Colonic mucosa (tissue), 4 donors: ENCODE measurements at regions not wholly inside any gene's neighbourhood (a gene's known extent, or its start where the extent isn't known, plus 50 kb on each side); places are given as distances from the start of the nearest gene placed in this dataset.

Experiments
- DNase-seq: peaks from one replicate; pipeline ENCODE4 v3.0.0-alpha.2; 2020
- H3K27ac ChIP-seq: fragments of 200-600 bp; one replicate; pipeline ENCODE4 v1.8.0; 2021
- H3K27me3 ChIP-seq: fragments of 200-600 bp; one replicate; pipeline ENCODE4 v1.8.0; 2021
- H3K36me3 ChIP-seq: fragments of 200-600 bp; one replicate; pipeline ENCODE4 v1.8.0; 2021
- H3K4me1 ChIP-seq: fragments of 200-600 bp; one replicate; pipeline ENCODE4 v1.8.0; 2021; ENCODE audit warnings: mild to moderate bottlenecking
- H3K4me3 ChIP-seq: fragments of 200-600 bp; one replicate; pipeline ENCODE4 v1.8.0; 2021
- H3K9ac ChIP-seq, 2 donors: one replicate each; pipeline ENCODE4 v1.7.0; 2013; ENCODE audit warnings: control low read depth in 2 of 2, low read depth in 2 of 2, low read length in 2 of 2
- H3K9me3 ChIP-seq: fragments of 200-600 bp; one replicate; pipeline ENCODE4 v1.8.0; 2021
- intact Hi-C: fragments of 100-400 bp; cut with DNase I; formaldehyde crosslinking; loops from one replicate; pipeline ENCODE4 v1.14.1; 2022
- TF ChIP-seq, protein P1 (sequence below): fragments of 200-600 bp; IDR thresholded peaks from one replicate; pipeline ENCODE4 v1.8.0; 2022; ENCODE audit warnings: antibody characterized with exemption, mild to moderate bottlenecking
- donor health status: healthy.
- donor health status: DM: no; HTN: no; CAD: no.
- donor health status: DM: no; HTN: no; CAD: no.

DNA sequence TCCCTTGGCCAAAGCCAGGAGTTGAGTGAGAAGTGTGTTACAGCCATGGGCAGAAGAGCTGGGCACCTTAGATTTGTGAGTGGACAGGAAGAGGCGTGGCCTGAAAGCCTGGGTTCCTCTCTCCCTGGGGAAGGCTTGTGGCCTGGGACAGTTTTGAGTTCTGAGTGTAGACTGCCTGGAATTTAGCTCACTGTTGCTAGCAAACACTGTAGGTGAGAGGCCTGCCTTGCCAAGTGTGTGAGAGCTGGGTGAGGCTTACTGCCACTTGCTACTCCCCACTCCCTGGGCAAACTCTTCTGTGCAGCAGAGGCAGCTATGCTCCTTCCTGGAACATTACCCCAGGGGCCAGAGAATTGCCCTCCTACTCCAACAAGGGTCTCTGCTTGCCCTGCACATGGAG lies 150.0 kb upstream of the GALNT5 start:
- H3K36me3 ChIP-seq = no peaks in the 10 kb centered on the region
- no peak for DNase-seq
- no peaks in the 10 kb centered on the region for H3K27me3 ChIP-seq
- no peak overlapping the region for H3K4me3 ChIP-seq
- TF ChIP-seq, protein P1, sequence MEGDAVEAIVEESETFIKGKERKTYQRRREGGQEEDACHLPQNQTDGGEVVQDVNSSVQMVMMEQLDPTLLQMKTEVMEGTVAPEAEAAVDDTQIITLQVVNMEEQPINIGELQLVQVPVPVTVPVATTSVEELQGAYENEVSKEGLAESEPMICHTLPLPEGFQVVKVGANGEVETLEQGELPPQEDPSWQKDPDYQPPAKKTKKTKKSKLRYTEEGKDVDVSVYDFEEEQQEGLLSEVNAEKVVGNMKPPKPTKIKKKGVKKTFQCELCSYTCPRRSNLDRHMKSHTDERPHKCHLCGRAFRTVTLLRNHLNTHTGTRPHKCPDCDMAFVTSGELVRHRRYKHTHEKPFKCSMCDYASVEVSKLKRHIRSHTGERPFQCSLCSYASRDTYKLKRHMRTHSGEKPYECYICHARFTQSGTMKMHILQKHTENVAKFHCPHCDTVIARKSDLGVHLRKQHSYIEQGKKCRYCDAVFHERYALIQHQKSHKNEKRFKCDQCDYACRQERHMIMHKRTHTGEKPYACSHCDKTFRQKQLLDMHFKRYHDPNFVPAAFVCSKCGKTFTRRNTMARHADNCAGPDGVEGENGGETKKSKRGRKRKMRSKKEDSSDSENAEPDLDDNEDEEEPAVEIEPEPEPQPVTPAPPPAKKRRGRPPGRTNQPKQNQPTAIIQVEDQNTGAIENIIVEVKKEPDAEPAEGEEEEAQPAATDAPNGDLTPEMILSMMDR = no peak
- H3K4me1 ChIP-seq = no peaks in the 10 kb centered on the region
- intact Hi-C loops = no loop called here
- H3K27ac ChIP-seq = no peak overlapping the region
- no peak overlapping the region for H3K9ac ChIP-seq
- no peaks in the 10 kb centered on the region for H3K9me3 ChIP-seq

DNA sequence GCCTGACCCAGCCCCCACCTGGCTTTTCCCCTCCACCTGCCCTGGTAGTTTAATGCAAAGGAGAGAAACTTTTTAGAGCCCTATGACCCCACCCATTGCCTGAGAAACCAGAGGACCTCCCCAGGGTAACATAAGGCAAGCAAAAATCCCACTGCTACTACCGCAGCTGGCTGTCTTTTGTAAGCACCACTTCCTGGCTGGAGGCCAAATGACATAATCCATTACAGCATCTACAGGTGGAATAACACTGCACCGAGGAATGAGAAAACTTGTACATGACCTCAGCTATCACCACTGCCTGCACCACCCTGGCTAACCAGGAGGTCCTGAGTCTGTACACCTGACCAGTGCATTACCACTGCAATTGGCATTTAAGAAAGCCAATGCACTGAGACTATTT lies 149.6 kb upstream of the GALNT5 start:
- intact Hi-C loops = no loop called here
- H3K4me3 ChIP-seq = no peak overlapping the region
- H3K27ac ChIP-seq = no peak overlapping the region

DNA sequence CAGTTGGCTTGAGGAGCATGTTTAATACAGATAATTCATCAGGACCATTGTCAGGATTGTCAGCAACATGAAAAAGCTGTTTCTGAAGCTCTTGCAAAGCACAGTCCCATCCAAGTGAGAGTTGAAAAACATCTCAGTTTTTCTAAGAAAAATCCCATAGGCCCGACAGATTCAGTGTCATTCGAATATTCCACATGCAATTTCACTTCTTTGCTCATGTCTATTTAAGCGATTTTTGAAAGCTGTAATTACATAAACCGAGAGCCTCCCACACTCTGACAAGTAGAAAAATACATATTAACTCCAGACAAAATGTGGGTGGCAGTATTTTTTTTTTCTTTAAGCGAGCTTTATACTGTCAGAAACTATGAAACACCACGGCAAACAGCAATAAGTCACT lies 134.7 kb upstream of the GALNT5 start:
- intact Hi-C loops = no loop called here
- no peak for DNase-seq
- TF ChIP-seq, protein P1 = no peak
- H3K27ac ChIP-seq = no peak overlapping the region
- no peaks in the 10 kb centered on the region for H3K4me1 ChIP-seq
- no peaks in the 10 kb centered on the region for H3K27me3 ChIP-seq
- no peak overlapping the region for H3K9ac ChIP-seq
- H3K4me3 ChIP-seq = no peak overlapping the region
- H3K9me3 ChIP-seq = no peaks in the 10 kb centered on the region
- H3K36me3 ChIP-seq = no peaks in the 10 kb centered on the region

More for the DNA sequence above, 149.6 kb upstream of the GALNT5 start:
- Histone ChIP-seq H3K27me3 (no peaks in the 10 kb centered on the region), H3K36me3 (no peaks in the 10 kb centered on the region), H3K4me1 (no peaks in the 10 kb centered on the region), H3K9me3 (no peaks in the 10 kb centered on the region), H3K9ac (no peak overlapping the region)
- TF ChIP-seq, protein P1 = no peak
- DNase-seq = peak; percentile 62

DNA sequence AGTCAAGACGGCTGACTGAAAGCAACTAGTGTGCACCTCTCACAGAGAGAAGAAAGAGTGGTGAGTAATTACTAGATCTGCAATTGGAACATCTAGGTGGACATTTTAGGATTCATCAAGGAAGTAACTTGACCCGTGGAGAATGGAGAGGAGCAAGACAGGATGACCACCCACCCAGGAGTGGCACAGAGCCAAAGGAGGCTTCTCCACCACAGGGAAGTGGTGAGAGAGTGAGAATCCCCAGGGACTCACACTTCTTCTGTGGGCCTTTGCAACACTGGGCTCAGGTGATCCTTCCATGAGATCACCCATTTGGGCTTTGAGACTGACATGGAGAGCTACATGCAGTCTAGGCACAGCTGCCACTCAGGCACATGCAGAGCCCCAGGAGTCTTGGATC lies 132.8 kb upstream of the GALNT5 start:
- no peaks in the 10 kb centered on the region for H3K36me3 ChIP-seq
- TF ChIP-seq, protein P1 = no peak
- H3K27ac ChIP-seq = no peak overlapping the region
- DNase-seq = no peak
- H3K9ac ChIP-seq = no peak overlapping the region
- H3K27me3 ChIP-seq = no peaks in the 10 kb centered on the region
- no peak overlapping the region for H3K4me3 ChIP-seq
- intact Hi-C loops = no loop called here
- H3K9me3 ChIP-seq = no peaks in the 10 kb centered on the region
- H3K4me1 ChIP-seq = no peaks in the 10 kb centered on the region

DNA sequence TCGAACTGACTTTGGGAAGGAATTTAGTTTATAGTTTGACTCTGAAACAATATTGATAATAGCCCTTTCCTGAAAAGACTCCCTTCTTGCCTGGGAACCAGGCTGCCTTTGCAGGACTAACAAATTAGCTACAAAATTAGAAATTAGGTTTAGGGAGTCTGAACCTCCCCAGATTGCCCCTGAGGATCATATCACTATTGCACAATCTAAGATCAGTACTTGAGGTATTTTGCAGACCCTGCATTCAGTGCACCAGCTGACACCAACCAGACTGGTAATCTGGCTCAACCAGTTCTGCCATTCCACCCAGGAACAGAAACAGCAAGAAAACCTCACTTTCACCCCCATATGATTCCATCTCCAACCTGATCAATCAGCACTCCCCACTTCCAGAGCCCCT lies 131.8 kb upstream of the GALNT5 start:
- Histone ChIP-seq H3K36me3 (no peaks in the 10 kb centered on the region), H3K9ac (no peak overlapping the region), H3K27ac (no peak overlapping the region), H3K27me3 (no peaks in the 10 kb centered on the region), H3K4me1 (no peaks in the 10 kb centered on the region), H3K9me3 (no peaks in the 10 kb centered on the region), H3K4me3 (no peak overlapping the region)
- no peak for DNase-seq
- TF ChIP-seq, protein P1 = no peak
- intact Hi-C loops = no loop called here
